ENCODE measurements at regions not wholly inside any gene's neighbourhood (a gene's known extent, or its start where the extent isn't known, plus 50 kb on each side); places are given as distances from the start of the nearest gene placed in this dataset.

- Histone ChIP-seq H3F3A (ENCODE audit: insufficient read depth, low read length, poor library complexity, severe bottlenecking) (no peaks in the 10 kb centered on the region), H3K9me3 (ENCODE audit: low read length) (no peaks in the 10 kb centered on the region), H2AFZ (ENCODE audit: low read depth, low read length) (no peak overlapping the region), H3K4me2 (ENCODE audit: low read length) (no peak overlapping the region), H3K9ac (ENCODE audit: low read length) (no peak overlapping the region), H4K20me1 (ENCODE audit: insufficient read depth) (no peaks in the 10 kb centered on the region), H3K9me2 (ENCODE audit: insufficient read depth, low read length) (no peaks in the 10 kb centered on the region), H3K4me3 (ENCODE audit: low read length) (no peak overlapping the region), H3K79me2 (replicated peaks; ENCODE audit: insufficient read depth, low read length) (no peaks in the 10 kb centered on the region), H3K27ac (ENCODE audit: low read length) (no peak overlapping the region), H3K27me3 (ENCODE audit: insufficient read depth, low read depth, low read length) (no peaks in the 10 kb centered on the region), H3K36me3 (ENCODE audit: insufficient read depth, low read length) (no peaks in the 10 kb centered on the region)
- TF ChIP-seq SMC3 (conservative IDR thresholded peaks at IDR 0.05; ENCODE audit: poor library complexity) (no peak), EP300 (conservative IDR thresholded peaks at IDR 0.05; ENCODE audit: poor library complexity, severe bottlenecking) (no peak), RAD21 (conservative IDR thresholded peaks at IDR 0.05) (no peak), MXI1 (conservative IDR thresholded peaks at IDR 0.05; ENCODE audit: poor library complexity, severe bottlenecking) (no peak), REST (IDR thresholded peaks at IDR 0.05; ENCODE audit: borderline replicate concordance) (no peak), TAF1 (IDR thresholded peaks at IDR 0.05; ENCODE audit: low read depth) (no peak), POLR2AphosphoS5 (IDR thresholded peaks at IDR 0.05) (no peak), CTCF (IDR thresholded peaks at IDR 0.05; ENCODE audit: poor library complexity, severe bottlenecking) (no peak), EZH2 (IDR thresholded peaks at IDR 0.05; ENCODE audit: borderline replicate concordance, insufficient read depth, low read length, poor library complexity, severe bottlenecking) (no peak)
Observed at GRCh38 chr18:22841840-22842239, 91.3 kb upstream of the RBBP8 start.

- TF ChIP-seq POLR2AphosphoS5 (IDR thresholded peaks at IDR 0.05) (no peak), EZH2 (IDR thresholded peaks at IDR 0.05; ENCODE audit: borderline replicate concordance, insufficient read depth, low read length, poor library complexity, severe bottlenecking) (no peak), REST (IDR thresholded peaks at IDR 0.05; ENCODE audit: borderline replicate concordance) (no peak), MXI1 (conservative IDR thresholded peaks at IDR 0.05; ENCODE audit: poor library complexity, severe bottlenecking) (no peak), RAD21 (conservative IDR thresholded peaks at IDR 0.05) (no peak), SMC3 (conservative IDR thresholded peaks at IDR 0.05; ENCODE audit: poor library complexity) (no peak), CTCF (IDR thresholded peaks at IDR 0.05; ENCODE audit: poor library complexity, severe bottlenecking) (no peak), EP300 (conservative IDR thresholded peaks at IDR 0.05; ENCODE audit: poor library complexity, severe bottlenecking) (no peak), TAF1 (IDR thresholded peaks at IDR 0.05; ENCODE audit: low read depth) (no peak)
- H3K79me2 ChIP-seq (replicated peaks; ENCODE audit: insufficient read depth, low read length): no peaks in the 10 kb centered on the region
- H3K9me2 ChIP-seq (ENCODE audit: insufficient read depth, low read length): no peaks in the 10 kb centered on the region
Observed at GRCh38 chr18:22844190-22844589, 88.9 kb upstream of the RBBP8 start.

More at GRCh38 chr18:22844190-22844589, 88.9 kb upstream of the RBBP8 start:
- H3K27ac ChIP-seq (ENCODE audit: low read length): no peak overlapping the region
- H4K20me1 ChIP-seq (ENCODE audit: insufficient read depth): no peaks in the 10 kb centered on the region
- H3K9ac ChIP-seq (ENCODE audit: low read length): no peak overlapping the region
- H2AFZ ChIP-seq (ENCODE audit: low read depth, low read length): no peak overlapping the region
- H3F3A ChIP-seq (ENCODE audit: insufficient read depth, low read length, poor library complexity, severe bottlenecking): no peaks in the 10 kb centered on the region
- no peaks in the 10 kb centered on the region for H3K27me3 ChIP-seq (ENCODE audit: insufficient read depth, low read depth, low read length)
- H3K4me3 ChIP-seq (ENCODE audit: low read length): no peak overlapping the region
- no peak overlapping the region for H3K4me2 ChIP-seq (ENCODE audit: low read length)
- H3K36me3 ChIP-seq (ENCODE audit: insufficient read depth, low read length): no peaks in the 10 kb centered on the region
- H3K9me3 ChIP-seq (ENCODE audit: low read length): no peaks in the 10 kb centered on the region

Data from neural cell (in vitro differentiated cells).